Astrocyte of the hippocampus (primary cell): ENCODE measurements at regions not wholly inside any gene's neighbourhood (a gene's known extent, or its start where the extent isn't known, plus 50 kb on each side); places are given as distances from the start of the nearest gene placed in this dataset.

Source experiments
- DNase-seq: peaks from one replicate; pipeline ENCODE4 v3.0.0; 2011; ENCODE audit warnings: low read depth, low spot score

DNA sequence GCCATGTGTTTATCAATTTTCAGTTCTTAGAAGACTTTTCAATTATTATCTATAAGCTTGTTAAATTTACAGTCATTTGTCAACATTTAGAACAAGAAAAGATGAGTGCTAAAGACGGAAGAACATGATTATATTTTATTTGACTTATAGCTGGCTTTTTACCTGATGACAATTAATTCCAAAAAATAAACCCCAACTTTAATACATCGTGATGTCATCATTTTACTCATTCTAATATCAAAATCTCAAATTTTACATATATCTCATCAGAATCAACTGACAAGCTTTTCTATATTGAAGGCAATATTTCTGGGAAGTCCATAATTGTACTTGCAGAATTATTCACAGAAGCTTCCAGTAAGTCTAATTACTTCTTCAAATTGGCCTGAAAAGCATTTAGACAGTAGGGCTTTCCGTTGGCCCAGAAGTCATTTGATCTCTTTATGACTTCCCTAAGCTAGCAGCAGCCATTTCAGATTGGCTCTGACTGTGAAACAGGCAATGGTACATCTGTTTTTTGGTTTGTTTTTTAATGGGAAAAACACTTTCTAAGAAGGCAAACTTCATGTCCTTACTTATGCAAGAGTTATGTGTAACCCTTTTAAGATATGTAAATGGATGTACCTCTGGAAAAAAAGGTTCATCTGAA lies 234.7 kb upstream of the PLSCR5 start:
- no peak for DNase-seq

DNA sequence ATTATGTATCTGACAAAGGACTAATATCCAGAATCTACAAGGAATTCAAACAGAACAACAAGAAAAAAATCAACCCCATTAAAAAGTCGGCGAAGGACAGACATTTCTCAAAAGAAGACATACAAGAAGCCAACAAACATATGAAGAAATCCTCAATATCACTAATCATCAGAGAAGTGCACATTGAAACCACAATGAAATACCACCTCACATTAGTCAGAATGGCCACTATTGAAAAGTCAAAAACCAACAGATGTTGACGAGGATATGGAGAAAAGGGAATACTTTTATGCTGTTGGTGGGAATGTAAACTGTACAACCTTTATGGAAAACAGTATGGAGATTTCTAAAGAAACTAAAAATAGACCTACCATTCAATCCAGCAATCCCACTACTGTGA lies 233.1 kb upstream of the PLSCR5 start:
- no peak for DNase-seq

DNA sequence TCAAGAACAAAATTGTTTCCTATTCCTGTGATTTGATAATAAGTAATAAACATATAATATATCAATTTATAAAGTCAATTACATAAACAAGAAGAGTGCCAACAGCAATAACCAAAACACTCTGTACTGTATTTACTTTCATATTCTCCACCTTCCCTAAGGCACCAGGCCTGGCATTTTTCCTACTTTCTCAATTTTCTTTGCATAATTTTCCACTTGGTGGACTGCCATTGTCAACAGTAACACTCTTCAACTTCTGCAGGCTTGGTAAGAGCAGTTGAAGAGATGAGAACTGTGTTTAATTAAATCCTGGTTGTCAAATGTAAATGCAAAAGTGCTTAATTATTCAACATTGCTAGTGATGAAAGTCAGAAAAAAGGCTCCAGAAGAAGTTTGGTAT lies 229.8 kb upstream of the PLSCR5 start:
- peak; percentile 66 for DNase-seq

DNA sequence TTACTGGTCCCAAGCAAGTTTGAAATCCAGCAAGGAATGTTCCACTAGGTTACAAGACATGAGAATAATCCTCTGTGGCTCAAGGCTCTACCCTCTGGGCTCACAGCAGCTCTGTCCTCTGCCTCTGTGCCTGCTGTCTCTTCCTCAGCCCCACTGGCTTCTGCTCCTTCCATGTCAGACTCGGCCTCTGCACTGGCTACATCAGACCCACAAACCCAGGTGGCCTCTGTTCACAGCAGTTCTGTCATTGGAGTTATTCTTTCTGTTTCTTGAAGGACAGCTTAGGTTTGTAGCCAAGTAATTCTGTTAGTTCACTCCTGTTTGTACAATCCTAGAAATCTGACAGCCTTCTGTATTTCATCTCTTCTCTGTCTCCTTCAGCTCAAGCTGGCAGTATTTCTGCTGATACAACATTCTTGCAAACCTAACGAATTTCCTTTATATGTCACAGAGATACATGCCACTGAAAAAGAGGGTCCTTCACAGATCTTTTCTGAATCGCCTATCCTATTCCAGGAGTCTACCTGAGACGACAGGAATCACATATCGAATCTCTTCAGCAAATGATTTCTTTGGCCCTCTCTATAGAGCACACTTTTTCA lies 227.8 kb upstream of the PLSCR5 start:
- no peak for DNase-seq

DNA sequence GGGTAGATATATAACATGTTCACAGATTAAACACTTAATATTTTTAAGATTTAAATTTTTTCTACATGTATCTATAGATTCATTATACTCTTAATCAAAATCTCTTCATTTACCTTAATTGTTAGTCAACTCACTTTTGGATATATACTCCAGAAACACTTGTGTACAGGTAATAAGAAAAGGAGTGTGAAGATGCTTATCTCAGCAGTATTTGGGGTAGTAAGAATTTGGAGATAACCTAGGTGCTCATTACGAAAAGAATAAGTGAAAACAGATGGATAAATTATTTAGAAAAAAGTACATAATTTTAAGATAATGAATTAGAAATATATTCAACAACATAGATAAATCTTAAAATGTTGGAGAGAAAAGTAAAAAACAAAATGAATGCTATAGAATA lies 226.5 kb upstream of the PLSCR5 start:
- DNase-seq = no peak

- DNase-seq = no peak
Observed at GRCh38 chr3:146830231-146830630, 225.1 kb upstream of the PLSCR5 start.

DNA sequence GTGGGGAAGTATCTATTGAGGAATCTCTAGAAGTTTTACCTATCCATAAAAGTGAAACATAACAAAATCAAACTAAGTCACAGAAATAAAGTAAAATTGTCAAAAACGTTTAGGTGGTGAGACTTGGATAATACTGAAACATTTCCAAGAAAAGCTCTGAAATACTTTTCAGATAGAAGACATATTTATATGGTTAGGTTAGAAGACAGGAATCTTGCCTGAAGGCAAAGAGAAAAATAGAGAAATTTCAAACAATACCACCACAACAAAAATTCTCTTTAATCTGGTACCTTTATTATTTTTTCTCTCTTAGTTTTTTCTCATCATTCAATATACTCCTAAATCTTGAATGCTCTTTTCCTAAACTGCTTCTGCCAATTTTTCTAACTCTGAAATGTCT lies 222.7 kb upstream of the PLSCR5 start:
- no peak for DNase-seq

DNA sequence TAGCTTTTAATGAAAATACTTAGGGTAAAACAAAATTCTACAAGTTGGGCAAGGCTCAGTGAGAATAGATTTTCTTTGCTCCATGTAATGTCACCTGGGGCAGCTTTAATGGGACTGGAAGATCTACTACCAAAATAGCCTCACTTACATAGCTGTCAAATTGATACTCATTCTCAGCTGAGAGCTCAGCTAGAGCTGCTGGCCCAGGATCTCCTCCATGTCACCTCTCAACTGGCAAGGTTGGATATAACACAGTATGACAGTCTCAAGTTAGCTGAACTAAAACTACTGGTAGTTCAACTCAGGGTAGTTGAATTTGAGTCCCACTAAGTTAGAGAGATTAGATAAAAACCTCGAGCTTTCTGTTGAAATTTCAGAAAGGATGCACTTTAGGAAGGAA lies 218.5 kb upstream of the PLSCR5 start:
- no peak for DNase-seq

- no peak for DNase-seq
Observed at GRCh38 chr3:146818866-146819265, 213.7 kb upstream of the PLSCR5 start.

DNA sequence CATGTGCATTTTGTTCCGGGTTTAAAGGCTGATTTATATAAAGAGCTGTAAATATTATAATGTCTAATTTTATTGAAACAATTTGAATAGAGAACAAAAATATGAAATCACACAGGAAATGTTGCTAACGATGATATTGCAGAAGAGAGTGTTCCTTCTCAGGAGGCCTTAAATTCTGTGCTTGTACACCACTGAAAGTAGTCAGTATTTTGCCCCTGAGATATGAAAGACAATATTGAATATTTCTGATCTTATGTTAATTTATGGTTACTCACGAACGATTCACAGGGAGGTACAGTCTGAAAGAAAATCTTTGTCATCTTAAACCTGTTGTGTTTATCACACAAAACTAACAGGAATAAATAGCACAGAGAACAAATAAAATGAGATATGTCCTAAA lies 213.2 kb upstream of the PLSCR5 start:
- DNase-seq = no peak

DNA sequence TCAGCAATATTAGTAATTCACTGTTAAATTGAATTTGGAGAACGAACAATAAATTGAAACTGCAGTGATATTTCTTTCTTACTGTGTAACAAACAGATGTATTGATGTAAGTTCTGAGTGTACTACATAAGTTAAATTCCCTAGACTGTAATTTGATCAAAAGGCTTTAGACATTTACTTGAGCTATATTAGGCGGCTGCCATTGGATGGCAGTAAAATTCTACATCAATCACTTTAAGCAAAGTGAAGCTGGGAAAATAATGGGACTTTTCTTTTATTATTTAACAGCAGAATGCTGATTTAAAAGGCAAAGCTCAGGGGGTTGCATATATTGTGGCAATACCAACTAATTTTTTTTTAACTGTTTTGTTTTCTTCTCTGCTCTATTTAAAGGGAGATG lies 212.6 kb upstream of the PLSCR5 start:
- peak; percentile 65 for DNase-seq

GRCh38 chr3:146814601-146815315 lies 209.6 kb upstream of the PLSCR5 start:
- peak; percentile 34 for DNase-seq

- DNase-seq = peak; percentile 32
Observed at GRCh38 chr3:146813496-146813895, 208.3 kb upstream of the PLSCR5 start.

DNA sequence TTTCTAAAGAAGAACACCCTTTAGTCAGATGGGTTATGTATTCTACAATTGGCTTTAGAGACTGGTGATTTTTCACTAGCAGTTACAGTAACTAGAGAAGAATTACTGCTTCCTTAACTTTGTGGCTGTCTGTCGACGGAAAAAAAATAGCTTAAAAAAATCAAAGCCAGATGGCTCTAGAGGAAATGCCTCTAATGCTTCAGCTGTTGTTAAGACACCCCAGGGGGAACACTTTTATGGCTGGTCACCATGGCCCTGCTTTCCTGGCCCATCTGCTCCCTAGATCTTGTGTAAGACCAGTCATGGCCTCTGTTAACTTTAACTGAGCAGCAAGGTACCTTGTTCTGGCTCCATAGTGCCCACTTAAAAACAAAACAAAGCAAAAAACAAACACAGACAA lies 198.6 kb upstream of the PLSCR5 start:
- peak; percentile 44 for DNase-seq

DNA sequence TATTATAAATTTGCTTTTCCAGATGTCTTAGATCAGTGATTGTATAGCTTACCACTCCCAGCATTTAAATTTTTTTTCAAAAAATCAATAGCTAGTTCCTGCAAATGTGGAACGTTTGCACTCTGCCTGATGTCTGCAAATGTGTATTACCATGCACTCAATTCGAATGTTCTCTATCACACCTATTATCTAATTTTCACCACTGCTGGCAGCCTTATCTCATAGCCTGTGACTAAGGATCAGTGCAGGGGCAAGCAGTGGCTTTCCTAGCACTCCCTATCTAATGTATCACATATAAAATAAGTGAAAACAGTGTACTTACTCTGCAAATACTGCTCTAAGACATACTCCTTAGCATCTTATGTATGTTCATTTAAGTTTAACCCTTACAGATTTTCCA lies 196.3 kb upstream of the PLSCR5 start:
- DNase-seq = no peak

- no peak for DNase-seq
Observed at GRCh38 chr3:146800484-146800883, 195.3 kb upstream of the PLSCR5 start.

DNA sequence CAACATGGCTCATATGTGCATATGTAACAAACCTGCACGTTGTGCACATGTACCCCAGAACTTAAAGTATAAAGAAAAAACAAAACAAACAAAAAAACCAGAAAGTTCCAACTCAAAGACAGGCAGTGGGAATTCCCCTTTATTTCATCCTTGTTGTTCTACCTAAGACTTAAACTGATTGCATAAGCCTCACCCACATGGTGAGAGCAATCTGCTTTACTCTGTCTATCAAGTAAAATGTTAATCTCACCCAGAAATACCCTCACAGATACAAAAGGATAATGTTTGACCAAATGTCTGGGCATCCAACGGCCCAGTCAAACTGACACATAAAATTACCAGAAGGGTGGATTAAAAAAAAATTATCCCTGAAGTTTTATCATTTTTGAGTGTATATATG lies 190.9 kb upstream of the PLSCR5 start:
- DNase-seq = no peak

- DNase-seq = peak; percentile 7
Observed at GRCh38 chr3:146783446-146783845, 178.3 kb upstream of the PLSCR5 start.

DNA sequence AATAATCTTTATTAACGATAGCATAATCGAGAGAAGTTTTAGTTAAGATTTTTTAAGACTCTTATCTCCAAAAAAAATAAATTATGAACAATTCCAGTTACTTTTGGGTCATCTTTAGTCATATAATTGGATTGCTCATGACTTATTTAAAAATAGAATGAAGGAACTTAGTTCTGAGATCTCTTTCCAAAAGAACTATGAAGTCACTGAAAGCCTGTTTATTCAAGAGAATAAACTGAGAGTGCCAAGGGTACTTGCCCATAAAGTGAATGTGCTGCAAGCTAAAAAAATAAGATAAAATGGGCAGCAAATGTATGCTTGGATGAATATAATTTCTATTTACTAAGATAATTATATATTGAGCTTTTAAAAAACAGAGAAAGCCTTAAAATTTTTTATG lies 176.5 kb upstream of the PLSCR5 start:
- no peak for DNase-seq

GRCh38 chr3:146781059-146781458 lies 175.9 kb upstream of the PLSCR5 start:
- no peak for DNase-seq

- DNase-seq = no peak
Observed at GRCh38 chr3:146780251-146780650, 175.1 kb upstream of the PLSCR5 start.

DNA sequence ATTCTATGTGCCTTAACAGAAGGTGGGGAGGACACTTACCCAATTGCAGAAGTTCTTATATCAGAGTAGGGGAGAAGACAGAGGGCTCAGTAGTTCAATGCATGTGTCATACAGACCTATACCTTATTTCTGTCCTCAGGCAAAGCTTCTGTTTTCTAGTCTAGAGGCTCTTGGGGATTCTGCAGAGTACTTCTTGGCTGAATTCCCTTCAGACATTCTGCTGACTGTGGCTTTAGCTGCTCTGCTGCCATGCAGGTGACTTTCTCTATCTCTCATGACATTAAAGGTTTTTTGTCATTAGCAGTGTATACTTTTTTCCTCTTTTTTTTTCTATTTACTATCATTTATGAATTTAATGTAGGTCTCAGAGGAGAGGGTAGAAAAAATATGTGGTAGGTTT lies 172.8 kb upstream of the PLSCR5 start:
- DNase-seq = no peak

- no peak for DNase-seq
Observed at GRCh38 chr3:146772211-146772743, 167.1 kb upstream of the PLSCR5 start.
